ENCODE measurements at regions not wholly inside any gene's neighbourhood (a gene's known extent, or its start where the extent isn't known, plus 50 kb on each side); places are given as distances from the start of the nearest gene placed in this dataset.

DNA sequence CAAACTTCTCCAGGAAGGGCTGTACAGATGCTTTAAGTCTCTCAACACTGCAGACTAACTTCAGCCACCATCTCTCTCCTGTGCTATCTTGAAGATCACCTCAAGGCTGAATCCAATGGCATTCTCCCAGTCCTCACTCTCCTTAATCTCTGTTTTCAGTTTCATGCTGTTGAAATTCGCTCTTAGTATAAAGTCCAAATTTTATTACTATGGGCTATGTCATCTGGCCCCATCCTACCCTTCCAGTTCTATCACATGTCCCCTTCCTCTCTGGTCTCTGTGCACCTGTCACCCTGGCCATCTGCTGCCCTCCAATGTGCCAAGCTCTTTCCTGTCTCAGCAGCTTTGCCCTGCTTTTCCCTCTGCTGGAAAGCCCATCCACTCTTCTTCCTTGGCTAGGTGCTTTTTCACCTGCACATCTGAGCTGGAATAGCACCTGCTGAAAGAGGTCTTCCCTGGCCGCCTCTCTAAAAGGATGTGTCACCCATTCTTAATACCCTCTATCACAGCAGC, 284.7 kb upstream of the MAP3K1 start:
- Histone ChIP-seq H3K4me1 (ENCODE audit: insufficient read depth, low read length) (no peaks in the 10 kb centered on the region), H4K5ac (ENCODE audit: insufficient read length, low read depth, low read length) (no peak overlapping the region), H3K79me1 (ENCODE audit: insufficient read depth, low read depth, low read length, poor library complexity, severe bottlenecking) (no peaks in the 10 kb centered on the region), H2BK12ac (ENCODE audit: insufficient read length, low read depth, low read length) (no peak overlapping the region), H3K56ac (ENCODE audit: insufficient read length, low read depth, low read length) (no peak overlapping the region), H2BK120ac (ENCODE audit: low read depth, low read length, poor library complexity, severe bottlenecking) (no peak overlapping the region), H3K23ac (ENCODE audit: insufficient read length, low read depth, low read length) (no peak overlapping the region), H3K9ac (ENCODE audit: extremely low read depth, insufficient read length, low read length) (no peak overlapping the region), H2BK15ac (ENCODE audit: low read depth, low read length) (no peak overlapping the region), H2BK5ac (ENCODE audit: insufficient read length, low read length) (no peak overlapping the region), H3K27ac (ENCODE audit: insufficient read length, low read depth, low read length) (no peak overlapping the region), H3K79me2 (ENCODE audit: insufficient read depth, low read length) (no peaks in the 10 kb centered on the region), H2AFZ (ENCODE audit: low read length) (no peak overlapping the region), H3K4me2 (ENCODE audit: insufficient read depth, insufficient read length, low read length) (no peak overlapping the region), H4K91ac (ENCODE audit: insufficient read length, low read depth, low read length) (no peak overlapping the region), H3K27me3 (ENCODE audit: insufficient read depth, low read length) (no peaks in the 10 kb centered on the region), H3T11ph (ENCODE audit: low read length) (no peak overlapping the region), H3K4ac (ENCODE audit: low read depth, low read length) (no peak overlapping the region), H3K23me2 (ENCODE audit: insufficient read length, low read depth, low read length, poor library complexity, severe bottlenecking) (no peaks in the 10 kb centered on the region), H3K18ac (ENCODE audit: insufficient read length, low read depth, low read length) (no peak overlapping the region), H3K14ac (ENCODE audit: insufficient read depth, low read length) (no peak overlapping the region), H4K8ac (replicated peaks; ENCODE audit: insufficient read length, low read depth, low read length) (no peak overlapping the region), H3K9me3 (ENCODE audit: control insufficient read depth, low read depth, low read length) (no peaks in the 10 kb centered on the region), H4K20me1 (ENCODE audit: control insufficient read depth, insufficient read depth, insufficient read length) (no peaks in the 10 kb centered on the region), H2BK20ac (ENCODE audit: low read depth, low read length, poor library complexity, severe bottlenecking) (no peak overlapping the region), H2AK5ac (ENCODE audit: insufficient read length, low read length) (no peak overlapping the region)
- no peak overlapping the region for H3K4me3 Mint-ChIP-seq
- no CpG with 5 or more reads among the region's 2 CpGs for WGBS (ENCODE audit: extremely low coverage, insufficient read length, low lambda C conversion rate)
- TF ChIP-seq, protein P1, sequence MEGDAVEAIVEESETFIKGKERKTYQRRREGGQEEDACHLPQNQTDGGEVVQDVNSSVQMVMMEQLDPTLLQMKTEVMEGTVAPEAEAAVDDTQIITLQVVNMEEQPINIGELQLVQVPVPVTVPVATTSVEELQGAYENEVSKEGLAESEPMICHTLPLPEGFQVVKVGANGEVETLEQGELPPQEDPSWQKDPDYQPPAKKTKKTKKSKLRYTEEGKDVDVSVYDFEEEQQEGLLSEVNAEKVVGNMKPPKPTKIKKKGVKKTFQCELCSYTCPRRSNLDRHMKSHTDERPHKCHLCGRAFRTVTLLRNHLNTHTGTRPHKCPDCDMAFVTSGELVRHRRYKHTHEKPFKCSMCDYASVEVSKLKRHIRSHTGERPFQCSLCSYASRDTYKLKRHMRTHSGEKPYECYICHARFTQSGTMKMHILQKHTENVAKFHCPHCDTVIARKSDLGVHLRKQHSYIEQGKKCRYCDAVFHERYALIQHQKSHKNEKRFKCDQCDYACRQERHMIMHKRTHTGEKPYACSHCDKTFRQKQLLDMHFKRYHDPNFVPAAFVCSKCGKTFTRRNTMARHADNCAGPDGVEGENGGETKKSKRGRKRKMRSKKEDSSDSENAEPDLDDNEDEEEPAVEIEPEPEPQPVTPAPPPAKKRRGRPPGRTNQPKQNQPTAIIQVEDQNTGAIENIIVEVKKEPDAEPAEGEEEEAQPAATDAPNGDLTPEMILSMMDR (conservative IDR thresholded peaks at IDR 0.05) = no peak
- no peak for DNase-seq
- no peaks in the 10 kb centered on the region; a peak in 1 of 5 replicates for H3K9me3 Mint-ChIP-seq
- H3K36me3 Mint-ChIP-seq (ENCODE audit: insufficient read depth in 1 of 3, low read depth in 3 of 3) = no peaks in the 10 kb centered on the region
- H3K4me1 Mint-ChIP-seq = peaks cover under 1 to 4% of the 10 kb centered on the region in 2 experiments; a peak in 2 of 4 replicates
- H3K27me3 Mint-ChIP-seq (ENCODE audit: low read depth) = peaks cover 2% of the 10 kb centered on the region; the same call in 1 of the 2 replicates
- H3K27ac Mint-ChIP-seq = no peak overlapping the region

Measured in H9 (cell line).